ENCODE measurements at regions not wholly inside any gene's neighbourhood (a gene's known extent, or its start where the extent isn't known, plus 50 kb on each side); places are given as distances from the start of the nearest gene placed in this dataset.

DNA sequence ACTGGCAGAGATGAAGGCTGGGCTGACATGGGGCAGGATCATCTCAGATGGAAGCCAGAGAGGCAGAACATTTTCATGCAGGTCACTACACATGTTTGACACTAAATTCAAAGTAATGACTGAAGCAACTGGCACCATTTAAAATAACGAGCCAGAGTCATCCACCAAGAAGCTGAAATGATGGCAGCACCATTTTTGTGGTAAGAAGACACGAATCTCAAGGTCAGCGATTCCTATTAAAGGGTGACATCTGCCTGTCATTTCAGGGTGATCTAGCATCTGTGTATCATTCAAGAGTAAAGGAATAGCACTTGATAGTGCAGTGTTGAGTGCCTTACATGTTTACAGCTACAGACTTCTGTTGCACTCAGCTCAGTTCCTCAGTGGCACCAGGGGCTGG lies 113.4 kb upstream of the C11orf87 start:
- FAIRE-seq: no peak
- POLR2A ChIA-PET: no interaction called here
- no peak overlapping the region for H3K4me2 ChIP-seq (ENCODE audit: insufficient read depth, low read length)

DNA sequence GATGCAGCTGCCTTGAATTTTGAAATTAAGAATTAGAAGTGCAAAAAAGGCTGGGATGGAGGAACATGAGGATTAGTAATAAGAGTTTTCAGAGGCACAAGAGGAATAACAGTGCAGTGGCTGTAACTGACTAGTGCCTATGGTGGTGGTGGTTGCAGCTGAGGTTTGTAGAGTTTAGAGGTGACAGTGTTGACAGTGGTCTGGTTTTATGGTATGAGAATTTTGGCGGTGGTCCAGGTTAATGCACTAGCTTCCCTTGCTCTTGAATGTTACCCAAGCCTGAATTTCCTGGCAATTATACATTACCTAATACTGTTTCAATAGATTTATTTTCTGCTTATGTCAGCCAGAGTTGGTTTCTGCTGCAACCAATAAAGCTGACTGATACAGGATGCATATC lies 112.8 kb upstream of the C11orf87 start:
- FAIRE-seq (no peak), ATAC-seq (no peak), DNase-seq (ENCODE audit: extremely low read depth in 1 of 4, low spot score in 3 of 4) (no peak)
- Histone ChIP-seq H3K4me2 (ENCODE audit: insufficient read depth, low read length) (no peak overlapping the region), H3K36me3 (ENCODE audit: control insufficient read depth, insufficient read depth, low read length) (no peaks in the 10 kb centered on the region), H3K27me3 (ENCODE audit: control insufficient read depth in 2 of 2, insufficient read depth in 2 of 2, low read length in 2 of 2) (no peaks in the 10 kb centered on the region), H3K79me2 (ENCODE audit: control insufficient read depth, insufficient read depth, low read length) (no peaks in the 10 kb centered on the region), H2AFZ (ENCODE audit: low read depth, low read length) (no peak overlapping the region), H3K9me1 (ENCODE audit: control insufficient read depth, insufficient read depth, low read length) (no peaks in the 10 kb centered on the region), H3K4me1 (replicated peaks in 1 of 2; ENCODE audit: control insufficient read depth in 2 of 2, insufficient read depth in 2 of 2, low read length in 2 of 2) (no peaks in the 10 kb centered on the region), H3K27ac (ENCODE audit: extremely low read depth, low read depth, low read length) (no peak overlapping the region), H3K9me3 (replicated peaks; ENCODE audit: control insufficient read depth, insufficient read depth, low read depth, low read length) (no peaks in the 10 kb centered on the region), H4K20me1 (replicated peaks; ENCODE audit: control insufficient read depth, insufficient read depth, low read length) (no peaks in the 10 kb centered on the region), H3K9ac (ENCODE audit: insufficient read depth in 1 of 2, low read depth in 2 of 2, low read length in 2 of 2) (no peak overlapping the region), H3K4me3 (no peak overlapping the region)
- BruUV-seq (replicated peaks): no TSS peak
- WGBS (ENCODE audit: insufficient coverage, low coverage, missing lambda C conversion rate): 0% methylated on average over 1 of the region's 1 CpG
- in situ Hi-C loops (cut with MboI) (no loop called here), intact Hi-C loops (cut with micrococcal nuclease) (no loop called here)
- ChIA-PET CTCF (ENCODE audit: low intra/inter-chr PET ratio) (no interaction called here), POLR2A (no interaction called here)
- TF ChIP-seq HDAC1 (IDR thresholded peaks at IDR 0.05) (no peak), TRIM28 (IDR thresholded peaks at IDR 0.05) (no peak), CBX1 (IDR thresholded peaks at IDR 0.05; ENCODE audit: low read depth) (no peak), GTF2E2 (tag; IDR thresholded peaks at IDR 0.05) (no peak), POLR2A (conservative IDR thresholded peaks at IDR 0.05) (no peak), ZBTB1 (CRISPR knock-in tag; IDR thresholded peaks at IDR 0.05; ENCODE audit: borderline replicate concordance, low read depth) (no peak), PHF21A (IDR thresholded peaks at IDR 0.05; ENCODE audit: borderline replicate concordance, low read depth) (no peak), EP300 (IDR thresholded peaks at IDR 0.05; ENCODE audit: low read length) (no peak), ZNF311 (CRISPR knock-in tag; IDR thresholded peaks at IDR 0.05) (no peak), ZNF174 (CRISPR knock-in tag; IDR thresholded peaks at IDR 0.05) (no peak), NCOA2 (IDR thresholded peaks at IDR 0.05; ENCODE audit: partially characterized antibody in 2 of 2) (no peak), NR2F6 (CRISPR knock-in tag; IDR thresholded peaks at IDR 0.05) (no peak)
- TF ChIP-seq, protein P1, sequence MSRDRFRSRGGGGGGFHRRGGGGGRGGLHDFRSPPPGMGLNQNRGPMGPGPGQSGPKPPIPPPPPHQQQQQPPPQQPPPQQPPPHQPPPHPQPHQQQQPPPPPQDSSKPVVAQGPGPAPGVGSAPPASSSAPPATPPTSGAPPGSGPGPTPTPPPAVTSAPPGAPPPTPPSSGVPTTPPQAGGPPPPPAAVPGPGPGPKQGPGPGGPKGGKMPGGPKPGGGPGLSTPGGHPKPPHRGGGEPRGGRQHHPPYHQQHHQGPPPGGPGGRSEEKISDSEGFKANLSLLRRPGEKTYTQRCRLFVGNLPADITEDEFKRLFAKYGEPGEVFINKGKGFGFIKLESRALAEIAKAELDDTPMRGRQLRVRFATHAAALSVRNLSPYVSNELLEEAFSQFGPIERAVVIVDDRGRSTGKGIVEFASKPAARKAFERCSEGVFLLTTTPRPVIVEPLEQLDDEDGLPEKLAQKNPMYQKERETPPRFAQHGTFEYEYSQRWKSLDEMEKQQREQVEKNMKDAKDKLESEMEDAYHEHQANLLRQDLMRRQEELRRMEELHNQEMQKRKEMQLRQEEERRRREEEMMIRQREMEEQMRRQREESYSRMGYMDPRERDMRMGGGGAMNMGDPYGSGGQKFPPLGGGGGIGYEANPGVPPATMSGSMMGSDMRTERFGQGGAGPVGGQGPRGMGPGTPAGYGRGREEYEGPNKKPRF (IDR thresholded peaks at IDR 0.05; ENCODE audit: low read depth, low read length): no peak

More for the DNA sequence above, 113.4 kb upstream of the C11orf87 start:
- Histone ChIP-seq H4K20me1 (replicated peaks; ENCODE audit: control insufficient read depth, insufficient read depth, low read length) (no peaks in the 10 kb centered on the region), H3K9me3 (replicated peaks; ENCODE audit: control insufficient read depth, insufficient read depth, low read depth, low read length) (no peaks in the 10 kb centered on the region), H3K36me3 (ENCODE audit: control insufficient read depth, insufficient read depth, low read length) (no peaks in the 10 kb centered on the region), H3K9me1 (ENCODE audit: control insufficient read depth, insufficient read depth, low read length) (no peaks in the 10 kb centered on the region), H3K9ac (ENCODE audit: insufficient read depth in 1 of 2, low read depth in 2 of 2, low read length in 2 of 2) (no peak overlapping the region), H3K79me2 (ENCODE audit: control insufficient read depth, insufficient read depth, low read length) (no peaks in the 10 kb centered on the region), H3K4me3 (no peak overlapping the region), H2AFZ (ENCODE audit: low read depth, low read length) (no peak overlapping the region), H3K4me1 (replicated peaks in 1 of 2; ENCODE audit: control insufficient read depth in 2 of 2, insufficient read depth in 2 of 2, low read length in 2 of 2) (no peaks in the 10 kb centered on the region), H3K27ac (ENCODE audit: extremely low read depth, low read depth, low read length) (no peak overlapping the region), H3K27me3 (ENCODE audit: control insufficient read depth in 2 of 2, insufficient read depth in 2 of 2, low read length in 2 of 2) (no peaks in the 10 kb centered on the region)
- in situ Hi-C loops (cut with MboI): no loop called here
- ATAC-seq (no peak), DNase-seq (ENCODE audit: extremely low read depth in 1 of 4, low spot score in 3 of 4) (no peak)
- CTCF ChIA-PET (ENCODE audit: low intra/inter-chr PET ratio): no interaction called here
- 2% methylated on average over 3 of the region's 3 CpGs for WGBS (ENCODE audit: insufficient coverage, low coverage, missing lambda C conversion rate)
- BruUV-seq (replicated peaks): no TSS peak
- TF ChIP-seq ZKSCAN1 (IDR thresholded peaks at IDR 0.05; ENCODE audit: low read depth, low read length) (no peak), SRSF1 (IDR thresholded peaks at IDR 0.05; ENCODE audit: low read depth, low read length) (no peak), RFX1 (IDR thresholded peaks at IDR 0.05) (no peak), ETV1 (tag; conservative IDR thresholded peaks at IDR 0.05; ENCODE audit: low read depth) (no peak), RBM15 (IDR thresholded peaks at IDR 0.05; ENCODE audit: insufficient read depth, low read length) (no peak), ZNF24 (IDR thresholded peaks at IDR 0.05) (no peak), ARNT (IDR thresholded peaks at IDR 0.05) (no peak), GTF2A2 (tag; IDR thresholded peaks at IDR 0.05) (no peak), THRAP3 (IDR thresholded peaks at IDR 0.05; ENCODE audit: borderline replicate concordance) (no peak), ZNF124 (CRISPR knock-in tag; IDR thresholded peaks at IDR 0.05) (no peak), JUND (IDR thresholded peaks at IDR 0.05; ENCODE audit: borderline replicate concordance, low read depth, low read length) (no peak), JUND (tag; IDR thresholded peaks at IDR 0.05; ENCODE audit: borderline replicate concordance, low read depth, low read length) (no peak), SIRT6 (IDR thresholded peaks at IDR 0.05; ENCODE audit: low read depth, low read length) (no peak), SMC3 (conservative IDR thresholded peaks at IDR 0.05; ENCODE audit: insufficient read depth, low read depth, low read length) (no peak)
- TF ChIP-seq, protein P2, sequence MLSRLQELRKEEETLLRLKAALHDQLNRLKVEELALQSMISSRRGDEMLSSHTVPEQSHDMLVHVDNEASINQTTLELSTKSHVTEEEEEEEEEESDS (CRISPR knock-in tag; IDR thresholded peaks at IDR 0.05): no peak
- intact Hi-C loops (cut with micrococcal nuclease): no loop called here
